Left hindlimb (tissue), 1 donor: ENCODE measurements at regions not wholly inside any gene's neighbourhood (a gene's known extent, or its start where the extent isn't known, plus 50 kb on each side); places are given as distances from the start of the nearest gene placed in this dataset.
A peak's percentile ranks its signal among the peaks of the same experiment; 100 is the strongest.

Experiments used
- DNase-seq: peaks from one replicate; pipeline ENCODE4 v3.0.0-alpha.2; 2018

DNA sequence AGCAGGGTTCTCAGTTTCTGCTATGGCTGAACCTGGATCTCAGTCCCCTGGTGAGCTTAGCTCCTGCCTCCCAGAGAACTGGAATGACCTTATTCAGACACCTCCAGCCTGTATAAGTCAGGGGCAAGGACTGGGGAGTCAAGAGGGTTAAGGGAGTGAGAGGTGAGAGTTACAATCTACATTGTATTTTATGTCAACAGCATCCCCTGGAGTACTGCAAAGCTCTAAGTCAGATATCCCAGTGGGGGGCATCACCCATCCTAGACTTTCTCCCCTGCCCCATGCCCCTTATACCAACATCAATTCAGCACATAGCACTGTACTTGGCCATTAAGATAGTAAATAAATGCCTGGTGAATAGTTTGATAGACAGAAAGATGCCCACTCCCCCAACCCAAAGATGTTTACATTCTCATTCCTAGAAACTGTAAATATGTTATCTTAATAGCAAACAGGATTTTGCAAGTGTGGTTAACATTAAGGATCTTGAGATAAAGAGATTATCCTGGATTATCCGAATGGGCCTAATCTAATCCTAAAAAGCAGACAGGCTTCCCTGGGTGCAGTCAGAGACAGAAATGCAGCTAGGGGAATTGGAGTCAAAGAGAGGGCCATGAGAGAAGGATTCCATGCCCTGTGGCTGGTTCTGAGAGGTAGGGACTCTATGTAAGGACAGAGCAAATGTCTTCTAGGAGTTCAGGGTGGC lies 132.3 kb upstream of the RASGRP1 start:
- no peak for DNase-seq

DNA sequence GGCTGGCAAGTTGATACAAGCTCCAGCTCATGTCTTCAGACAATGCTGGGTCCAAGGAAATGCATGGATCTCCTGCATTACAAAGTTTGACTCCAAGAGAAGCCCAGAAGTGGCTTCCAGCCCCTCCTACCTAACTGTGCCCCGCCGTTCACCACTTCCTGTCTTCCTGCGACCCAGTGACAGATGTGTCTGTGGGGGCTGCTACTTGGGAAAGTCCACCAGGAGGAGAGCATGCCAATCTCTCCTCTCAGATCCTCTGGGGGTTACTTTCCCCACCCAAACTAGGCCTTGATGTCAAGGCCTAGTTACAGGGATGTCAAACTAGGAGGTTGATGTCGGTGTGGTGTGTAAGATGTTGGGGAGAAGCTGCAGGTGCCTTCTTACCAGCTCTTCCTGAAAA lies 133.6 kb upstream of the RASGRP1 start:
- no peak for DNase-seq

DNA sequence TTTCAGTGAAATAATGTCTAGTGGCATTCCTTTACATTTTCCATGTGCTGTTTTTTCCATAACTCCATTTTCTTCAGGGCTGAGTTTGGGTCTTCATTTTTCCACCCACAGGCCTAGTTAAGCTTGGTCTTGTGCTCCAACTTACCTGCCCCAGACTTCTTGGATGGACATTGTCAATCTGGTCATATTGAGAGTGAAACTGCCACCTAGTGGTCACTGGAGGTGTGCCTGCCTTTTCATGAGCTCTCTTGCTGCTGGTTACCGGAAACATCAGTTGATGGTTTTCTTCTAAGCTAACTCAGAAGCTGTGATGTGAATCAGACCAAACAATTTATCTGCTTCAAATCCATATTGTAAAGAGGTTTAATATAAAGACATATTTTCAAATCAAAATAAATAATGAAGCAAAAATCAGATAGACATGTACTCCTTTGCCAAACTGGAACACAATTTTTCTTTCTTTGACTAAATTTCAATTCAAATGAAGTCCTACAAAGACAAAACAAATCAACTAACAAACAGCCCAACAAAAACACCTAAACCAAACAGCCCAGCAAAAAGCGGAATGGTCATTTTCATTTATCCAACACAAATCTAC lies 135.1 kb upstream of the RASGRP1 start:
- DNase-seq, result no peak

DNA sequence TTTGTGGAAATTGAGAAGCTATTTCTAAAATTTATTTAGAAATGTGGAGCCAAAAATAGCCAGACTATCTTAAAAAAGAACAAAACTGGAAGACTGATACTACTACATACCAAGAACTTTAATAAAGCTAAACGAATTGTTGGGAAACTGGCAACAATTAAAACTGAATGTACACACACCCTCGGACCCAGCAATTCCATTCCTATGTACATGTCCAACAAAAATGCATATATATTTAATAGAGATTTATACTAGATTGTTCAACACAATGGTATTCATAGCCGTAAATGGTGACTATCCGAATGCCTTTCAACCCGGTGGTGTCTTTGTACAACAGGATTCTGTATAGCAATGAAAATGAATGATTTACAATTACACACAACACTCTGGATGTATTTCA lies 136.5 kb upstream of the RASGRP1 start:
- DNase-seq, result no peak

DNA sequence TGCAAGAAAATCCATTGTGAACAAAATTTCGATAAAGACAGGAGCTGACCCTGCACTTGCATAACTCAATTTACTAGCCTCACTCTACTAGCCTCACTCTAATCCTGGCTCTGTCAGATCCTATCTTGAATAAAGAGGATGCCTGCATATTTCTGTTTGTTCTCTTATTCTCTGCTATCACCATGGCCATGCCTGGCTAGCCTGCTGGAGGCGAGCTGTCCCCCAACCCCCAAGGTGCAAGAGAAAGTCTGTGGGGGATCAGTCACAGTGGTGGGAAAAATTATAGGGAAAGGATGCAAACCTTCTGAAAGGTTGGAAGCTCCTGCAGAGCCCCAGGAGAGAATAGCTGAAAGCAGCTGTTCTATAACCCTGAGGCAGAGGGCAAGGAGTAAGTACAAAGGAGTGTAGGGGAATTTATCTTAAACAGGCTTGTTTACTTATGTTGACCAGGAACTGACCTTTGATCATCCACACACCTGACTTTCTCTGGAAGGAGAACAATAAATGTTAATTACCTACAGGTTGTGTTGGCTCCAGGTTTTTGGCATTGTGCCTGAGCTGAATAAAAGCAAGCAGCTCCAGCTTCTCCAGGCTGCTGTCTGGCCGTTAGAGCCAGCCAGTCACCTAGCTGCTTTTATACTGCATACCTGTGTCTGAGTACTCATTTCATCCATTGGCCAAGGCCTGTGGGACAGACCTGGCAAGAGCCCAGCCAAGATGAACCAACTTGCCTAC lies 137.7 kb upstream of the RASGRP1 start:
- DNase-seq, result no peak

DNA sequence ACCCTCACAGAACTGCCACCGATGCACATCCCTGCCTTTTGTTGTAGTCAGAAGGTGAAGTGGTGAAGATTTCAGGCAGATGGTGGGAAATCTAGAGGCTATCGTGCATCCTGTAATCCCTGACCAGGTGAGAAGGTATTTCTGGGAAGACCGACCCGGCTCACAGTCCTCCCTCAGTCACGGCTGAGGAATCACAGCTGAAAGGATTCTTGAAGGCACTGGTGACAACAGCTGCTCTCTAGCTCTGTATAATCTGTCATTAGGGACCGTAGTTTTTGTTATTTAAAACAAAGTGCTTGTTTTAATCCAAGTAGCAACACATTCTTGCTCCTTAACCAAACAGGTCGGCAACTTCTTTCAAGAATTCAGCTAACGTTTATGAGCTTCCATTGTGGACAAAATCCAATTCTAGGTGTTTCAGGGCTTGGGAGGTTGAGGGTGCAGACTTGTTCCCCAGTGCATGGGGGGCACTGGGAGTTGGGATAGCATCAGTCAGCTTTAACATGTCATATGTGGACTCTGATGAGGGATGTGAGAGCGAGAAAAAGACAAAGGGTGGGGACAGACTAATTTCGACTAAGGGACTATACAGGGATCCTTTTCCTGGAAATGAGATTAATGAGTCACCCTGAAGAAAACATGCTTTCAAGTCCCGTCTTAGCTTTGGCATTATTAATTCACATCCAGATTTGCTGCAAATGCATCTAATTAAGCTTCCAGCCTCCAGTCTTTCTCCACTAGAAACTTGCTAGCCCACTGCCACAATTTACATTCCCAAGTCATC lies 141.0 kb upstream of the RASGRP1 start:
- DNase-seq, result no peak

DNA sequence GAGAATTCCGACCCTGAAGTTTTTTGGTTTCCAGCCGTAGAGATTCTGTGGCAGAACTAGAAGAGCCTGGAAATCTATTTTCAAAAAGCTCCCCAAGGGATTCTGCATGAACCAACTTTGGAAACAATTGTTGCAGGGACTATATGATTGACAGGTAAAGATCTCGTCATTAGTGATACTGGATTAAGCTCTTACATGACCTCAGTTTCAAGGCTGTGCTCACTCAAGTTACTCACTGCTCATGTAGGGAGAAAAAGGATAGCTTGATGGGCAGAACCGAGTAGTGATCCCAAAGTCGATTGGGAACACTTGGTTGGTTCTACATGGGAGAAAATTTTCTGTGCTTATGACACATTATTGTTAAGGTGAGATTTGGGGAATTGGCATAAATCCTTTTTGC lies 142.3 kb upstream of the RASGRP1 start:
- no peak for DNase-seq

DNA sequence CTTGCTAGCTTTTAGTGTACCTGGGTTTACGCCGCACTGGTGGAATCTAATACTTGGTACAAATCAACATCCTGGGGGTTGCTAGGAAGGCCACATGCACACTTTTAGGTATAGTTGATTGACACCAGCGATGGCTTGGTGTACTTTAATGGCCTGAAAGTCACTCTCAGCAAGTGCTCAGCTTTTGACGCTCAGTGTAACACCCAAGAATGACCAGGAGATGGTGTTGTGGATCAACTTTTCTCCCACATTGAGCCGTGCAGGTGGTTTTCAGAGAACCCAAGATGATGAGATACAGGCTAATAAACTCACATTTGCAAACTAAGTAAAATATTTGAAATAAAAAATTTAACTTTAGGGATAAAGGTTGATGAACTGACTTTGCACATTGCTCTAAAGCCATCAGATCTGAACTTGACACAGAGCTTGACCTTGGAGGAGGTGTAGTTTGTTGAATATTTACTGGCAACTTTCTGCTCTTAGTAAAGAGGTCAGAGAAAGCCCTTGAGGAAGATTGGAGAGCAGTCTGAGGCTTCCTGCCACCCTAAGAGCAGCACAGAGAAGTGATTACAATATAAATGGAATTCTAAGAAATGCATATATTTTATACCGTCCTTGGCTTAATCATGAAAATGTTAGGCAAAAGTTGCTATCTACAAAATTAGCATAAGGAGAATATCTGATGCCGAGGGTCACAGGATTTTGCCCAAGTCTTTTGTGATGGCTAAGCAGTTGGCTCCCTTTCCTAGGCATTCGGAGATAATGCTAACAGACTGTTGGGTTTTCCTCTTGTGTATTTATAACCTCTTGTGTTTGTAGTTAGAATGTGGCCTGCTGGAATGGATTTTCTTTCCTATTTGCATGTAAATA lies 143.4 kb upstream of the RASGRP1 start:
- DNase-seq, result no peak

DNA sequence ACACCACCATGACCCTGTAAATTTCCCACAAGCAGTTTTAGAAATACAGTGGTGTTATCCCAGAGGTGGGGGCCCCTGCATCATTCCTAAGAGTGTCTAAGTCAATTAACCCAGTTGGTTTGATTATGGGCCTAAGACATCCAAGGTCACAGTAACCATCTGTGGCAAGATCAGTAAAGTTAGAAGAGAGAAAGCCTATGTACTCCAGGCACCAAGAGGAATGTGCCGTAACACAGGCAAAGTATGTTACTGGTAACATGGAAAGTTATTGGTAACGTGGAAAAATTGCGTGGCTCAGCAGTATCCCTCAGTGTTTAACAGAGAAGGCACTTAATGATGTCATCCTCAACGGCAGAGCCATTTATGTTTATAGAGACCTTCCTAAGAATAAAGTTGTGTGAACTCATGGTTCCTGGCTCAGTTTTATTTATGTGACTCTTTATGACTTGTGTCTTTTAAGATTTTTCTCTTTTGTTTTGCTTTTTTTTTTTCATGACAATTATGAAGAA lies 144.1 kb upstream of the RASGRP1 start:
- no peak for DNase-seq

DNA sequence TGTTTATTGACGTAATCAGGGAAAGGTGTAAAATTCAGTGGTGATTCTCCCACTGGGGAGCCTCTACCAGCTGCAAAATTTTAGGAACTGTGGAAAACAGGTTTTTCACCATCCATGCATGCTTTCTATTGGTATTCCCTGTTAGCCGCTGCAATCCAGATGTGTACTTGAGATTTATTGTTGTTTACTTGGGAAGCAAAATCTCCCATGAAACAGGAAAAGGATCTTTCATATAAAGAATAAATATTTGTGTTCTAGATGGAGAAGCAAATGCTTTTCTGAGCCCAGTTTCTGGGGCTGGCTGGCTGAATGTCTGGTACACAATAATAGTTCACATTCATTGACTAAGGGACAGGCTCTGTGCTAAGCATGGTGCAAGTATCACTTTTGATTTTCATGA lies 144.6 kb upstream of the RASGRP1 start:
- DNase-seq, result no peak

DNA sequence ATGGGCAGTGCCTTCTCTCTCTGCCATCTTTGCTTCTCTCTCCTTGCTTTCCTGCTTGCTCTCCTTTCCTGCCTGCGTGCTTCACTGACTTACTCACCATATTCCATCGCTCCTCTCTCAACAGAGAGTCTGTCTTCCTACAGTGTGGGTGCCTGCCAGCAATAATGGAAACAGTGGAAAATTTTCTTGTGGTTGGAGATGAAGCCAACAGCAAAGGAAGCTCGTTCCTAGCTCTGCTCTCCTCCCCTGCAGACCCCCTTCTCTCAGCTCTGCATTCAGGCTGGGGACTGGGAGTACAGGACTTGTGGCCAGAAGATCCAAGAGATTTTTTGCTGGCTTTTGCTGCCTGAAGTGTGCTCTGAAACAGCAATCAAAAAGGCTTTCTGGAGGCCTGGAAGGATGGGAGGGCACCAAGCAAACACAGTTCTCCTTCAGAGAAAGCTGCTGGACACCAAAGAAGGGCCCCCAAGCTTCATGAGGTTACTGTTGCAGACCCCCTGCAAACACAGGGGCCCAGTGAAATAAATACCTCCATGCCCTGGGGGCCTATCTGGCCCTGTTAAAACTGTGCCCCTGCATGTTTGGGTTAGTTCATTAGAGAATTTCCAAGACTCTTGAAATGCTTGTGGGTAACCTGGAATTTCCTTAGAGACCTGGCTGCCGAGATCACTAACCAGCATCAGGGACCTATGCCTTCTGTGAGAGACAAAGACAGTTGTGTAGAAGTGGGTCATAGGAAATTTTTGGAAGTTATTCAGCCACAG lies 149.9 kb upstream of the RASGRP1 start:
- DNase-seq, result peak; percentile 85

DNA sequence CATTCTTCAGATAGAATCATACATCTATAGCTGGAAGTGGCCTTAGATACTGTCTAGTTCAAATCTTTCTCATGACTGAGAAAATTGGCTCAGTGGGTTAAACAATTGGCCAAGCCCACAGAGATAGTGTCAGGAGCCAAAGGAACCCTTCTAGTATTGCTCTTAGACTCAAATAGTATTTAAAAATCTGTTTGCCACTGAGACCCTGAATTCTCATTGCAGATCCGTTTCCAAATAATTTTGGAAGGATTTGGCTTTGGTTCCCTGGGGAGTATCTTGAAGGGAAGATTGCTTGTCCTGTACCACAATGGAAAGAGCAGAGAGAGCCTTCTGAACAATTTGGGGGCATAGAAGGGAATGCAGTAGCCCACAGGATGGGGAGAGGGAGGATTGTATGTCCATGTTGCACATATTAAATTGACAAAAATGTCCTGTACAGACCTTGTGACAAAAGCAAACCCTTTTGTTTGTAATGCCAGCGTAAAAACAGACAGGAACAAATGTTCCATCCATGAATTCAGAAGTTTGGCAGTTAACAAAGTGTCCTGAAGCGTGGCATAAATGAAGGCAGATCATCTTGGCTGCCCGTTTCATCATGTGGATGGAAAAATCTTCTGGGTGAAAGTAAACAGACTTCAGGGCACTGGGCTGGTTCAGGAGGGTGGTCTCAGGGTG lies 156.4 kb upstream of the RASGRP1 start:
- DNase-seq, result no peak

DNA sequence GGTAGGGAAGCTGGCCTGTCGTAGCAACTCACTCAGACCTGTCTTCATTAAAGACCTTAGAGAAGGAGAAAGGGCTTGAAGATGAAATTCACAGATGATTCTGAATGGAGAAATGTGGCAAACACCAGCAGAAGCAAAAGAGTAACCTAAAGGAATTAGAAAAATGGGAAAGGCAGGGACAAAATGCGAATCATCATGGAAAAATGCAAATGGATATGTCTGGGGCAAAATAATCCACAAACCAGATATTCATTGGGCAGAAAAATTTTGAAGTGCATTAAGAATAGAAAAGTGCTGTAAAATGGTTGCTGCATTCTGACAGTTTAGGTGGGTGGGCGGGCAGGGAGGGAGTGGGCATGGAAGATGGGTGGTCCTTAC lies 156.9 kb upstream of the RASGRP1 start:
- DNase-seq, result no peak

DNA sequence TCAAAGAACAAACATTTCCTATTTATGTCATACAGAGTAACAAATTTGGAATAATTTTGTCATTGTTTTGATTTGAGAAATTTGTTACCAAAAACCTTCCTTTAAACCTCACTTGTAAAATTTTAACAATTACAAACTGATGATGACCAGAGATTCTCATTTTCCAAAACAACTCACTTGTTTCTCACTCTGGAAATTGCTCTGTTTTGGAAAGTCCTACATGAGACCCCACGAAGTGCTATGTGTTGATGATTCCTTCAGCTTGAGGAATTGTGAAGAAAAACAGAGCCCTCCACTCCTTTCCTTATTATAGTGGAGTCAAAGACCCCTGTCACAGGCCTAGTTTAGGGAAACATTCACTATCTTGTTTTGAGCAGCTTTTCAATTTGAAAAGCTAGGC lies 157.6 kb upstream of the RASGRP1 start:
- DNase-seq, result no peak

DNA sequence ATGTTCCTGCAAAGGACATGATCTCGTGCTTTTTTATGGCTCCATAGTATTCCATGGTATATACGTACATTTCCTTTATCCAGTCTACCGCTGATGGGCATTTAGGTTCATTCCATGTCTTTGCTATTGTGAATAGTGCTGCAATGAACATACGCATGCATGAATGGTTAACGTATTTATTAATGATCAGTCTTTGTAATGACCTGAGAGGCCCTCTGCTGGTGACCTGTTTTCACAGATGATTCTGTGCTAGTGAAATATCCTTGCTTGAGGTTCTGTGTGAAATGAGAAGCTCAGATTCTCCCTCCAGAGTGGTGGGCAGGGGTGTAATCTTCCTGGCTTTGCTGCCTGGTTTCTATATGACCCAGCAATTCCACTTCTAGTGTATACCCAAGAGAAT lies 160.2 kb upstream of the RASGRP1 start:
- no peak for DNase-seq

DNA sequence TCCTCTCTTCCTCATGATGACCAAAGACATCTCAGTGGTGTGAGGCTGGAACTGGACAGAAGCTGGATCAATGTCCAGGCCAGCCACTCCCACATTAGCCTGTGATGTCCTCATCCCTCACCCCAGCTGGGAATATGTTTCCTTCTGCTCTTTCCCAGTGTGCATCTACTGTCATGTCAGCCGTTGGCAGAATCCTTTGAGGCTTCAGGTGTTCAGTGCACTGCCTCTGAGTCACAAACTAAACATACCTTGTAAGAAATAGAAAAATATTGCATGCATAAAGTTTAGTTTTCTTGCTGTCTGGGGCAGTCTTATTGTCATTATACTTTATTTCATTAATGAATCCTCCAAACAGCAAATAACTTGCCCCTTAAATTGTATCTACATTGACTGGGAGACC lies 161.6 kb upstream of the RASGRP1 start:
- no peak for DNase-seq

DNA sequence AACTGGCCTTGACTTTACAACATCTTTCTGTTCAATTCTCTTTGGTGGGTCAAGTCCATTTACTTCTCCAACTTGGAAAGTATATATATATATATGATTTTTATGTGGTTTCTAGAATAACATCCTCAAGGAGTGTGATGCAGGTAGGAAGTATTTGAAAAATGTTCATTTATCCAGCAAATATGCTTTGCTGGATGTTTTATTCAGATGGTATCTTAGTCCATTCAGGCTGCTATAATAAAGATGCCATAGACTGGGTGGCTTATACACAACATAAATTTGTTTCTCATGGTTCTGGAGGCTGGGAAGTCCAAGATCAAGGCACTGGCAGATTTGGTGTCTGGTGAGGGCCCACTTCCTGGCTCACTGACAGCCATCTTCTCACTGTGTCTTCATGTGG lies 168.7 kb upstream of the RASGRP1 start:
- DNase-seq, result no peak

DNA sequence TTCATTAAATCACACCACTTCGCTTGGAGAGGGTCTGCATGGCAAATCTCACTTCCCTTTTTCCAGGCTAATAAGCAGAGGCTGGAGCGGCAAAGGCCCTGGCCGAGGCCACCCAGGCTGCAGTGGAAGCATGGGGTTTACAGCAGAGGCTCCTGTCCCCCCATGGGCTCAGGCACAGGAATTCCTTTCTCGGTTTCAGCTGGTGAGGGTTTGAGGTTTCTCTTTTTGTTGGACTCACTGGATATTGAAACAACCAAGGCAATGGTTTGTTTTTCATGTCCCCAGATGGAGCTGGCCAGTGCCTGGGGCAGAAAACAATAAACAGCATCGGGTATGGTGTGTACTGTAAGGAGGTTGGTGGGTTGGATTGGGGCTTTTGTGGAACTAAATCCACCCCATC lies 175.6 kb upstream of the RASGRP1 start:
- DNase-seq, result no peak

DNA sequence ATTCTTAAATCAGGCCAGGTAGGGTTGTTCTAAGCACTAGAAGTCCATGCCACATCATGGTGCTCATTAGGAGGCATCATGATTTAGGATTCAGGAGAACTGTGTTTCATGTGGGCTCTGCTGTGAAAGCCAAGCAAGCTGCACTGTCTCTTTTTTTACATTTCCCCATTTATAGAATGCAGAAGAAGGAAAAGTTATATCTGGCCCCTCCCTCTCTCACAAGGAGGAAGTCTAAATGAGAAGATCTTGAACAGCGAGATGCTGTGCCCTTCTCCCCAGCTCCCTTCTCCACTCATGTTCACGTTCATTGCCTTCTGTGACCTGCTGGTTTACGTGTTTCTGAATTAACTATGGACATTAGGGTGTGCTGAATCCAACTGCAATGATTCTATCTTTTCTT lies 178.5 kb upstream of the RASGRP1 start:
- DNase-seq, result no peak

DNA sequence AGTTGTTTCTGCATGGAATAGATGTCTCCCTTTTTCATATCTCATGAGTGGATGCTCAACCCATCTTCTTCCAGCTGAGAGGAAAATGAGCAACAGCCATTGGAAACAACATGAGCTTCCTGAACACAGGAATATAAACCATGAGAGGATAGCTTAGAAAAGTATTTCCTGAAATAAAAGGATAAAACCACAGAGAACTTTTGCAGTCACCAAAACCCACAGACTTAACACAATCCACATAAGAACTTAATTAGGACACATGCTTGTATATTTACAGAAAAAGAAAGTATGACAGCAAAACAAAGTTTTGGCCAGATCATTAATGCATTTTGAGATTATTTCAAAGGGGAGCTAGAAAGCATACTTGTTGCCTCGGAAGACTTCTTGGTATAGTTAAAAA lies 180.5 kb upstream of the RASGRP1 start:
- DNase-seq, result no peak

DNA sequence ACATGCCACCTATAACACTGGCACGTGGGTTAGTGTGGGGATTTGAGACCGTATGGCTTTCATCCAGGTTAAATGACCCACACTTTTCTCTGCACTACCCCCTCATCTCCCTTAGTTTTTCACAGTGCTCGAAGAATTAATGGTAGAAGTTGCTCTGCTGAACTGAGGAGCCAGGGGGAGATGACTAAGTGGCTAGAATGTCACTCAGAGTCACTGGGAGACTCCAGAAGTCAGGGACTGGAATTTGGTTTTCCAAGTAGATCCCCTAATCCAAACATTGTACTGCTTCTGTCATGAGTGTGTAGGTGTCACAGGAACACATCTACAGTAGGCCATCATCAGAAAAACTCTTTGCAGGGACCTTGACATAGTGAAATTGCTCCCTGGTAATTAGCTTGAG lies 181.0 kb upstream of the RASGRP1 start:
- DNase-seq, result no peak
